Small intestine (tissue), 7 donors: ENCODE measurements at regions not wholly inside any gene's neighbourhood (a gene's known extent, or its start where the extent isn't known, plus 50 kb on each side); places are given as distances from the start of the nearest gene placed in this dataset.

Experiments
- DNase-seq, 2 donors: peaks; one replicate each; pipeline versions ENCODE4 v3.0.0 to v3.0.0-alpha.2; 2013
- FAIRE-seq: peaks from 2 replicates; lab custom pipeline; 2012; peaks lifted over from hg19 to GRCh38; lab: Jason Lieb, UNC
- H3K27ac ChIP-seq, 3 donors: one replicate each; pipeline ENCODE4 v1.5.1; 2013; ENCODE audit warnings: low read length in 2 of 3, mild to moderate bottlenecking in 2 of 3, control low read depth in 1 of 3, inconsistent platforms in 1 of 3, low read depth in 1 of 3, moderate library complexity in 1 of 3
- H3K27me3 ChIP-seq, 3 donors: one replicate each; pipeline ENCODE4 v1.6.1; 2013; ENCODE audit warnings: low read length in 3 of 3, inconsistent platforms in 1 of 3; ENCODE audit not compliant: control insufficient read depth in 3 of 3, insufficient read depth in 3 of 3
- H3K36me3 ChIP-seq, 3 donors: one replicate each; pipeline ENCODE4 v1.6.1; 2013; ENCODE audit warnings: low read length in 3 of 3, inconsistent platforms in 1 of 3, low read depth in 1 of 3, mild to moderate bottlenecking in 1 of 3, moderate library complexity in 1 of 3; ENCODE audit not compliant: control insufficient read depth in 3 of 3, insufficient read depth in 2 of 3
- H3K4me1 ChIP-seq, 3 donors: one replicate each; pipeline ENCODE4 v1.6.1; 2013; ENCODE audit warnings: low read length in 2 of 3, inconsistent platforms in 1 of 3, low read depth in 1 of 3, mild to moderate bottlenecking in 1 of 3, moderate library complexity in 1 of 3; ENCODE audit not compliant: control insufficient read depth in 3 of 3, insufficient read depth in 2 of 3
- H3K4me3 ChIP-seq, 3 donors: one replicate each; pipeline ENCODE4 v1.5.1; 2013; ENCODE audit warnings: low read length in 3 of 3, control low read depth in 1 of 3, inconsistent platforms in 1 of 3, low read depth in 1 of 3, mild to moderate bottlenecking in 1 of 3, moderate library complexity in 1 of 3
- H3K9me3 ChIP-seq, 2 donors: one replicate each; pipeline ENCODE4 v1.6.1; 2013; ENCODE audit warnings: low read depth in 1 of 2, low read length in 1 of 2; ENCODE audit not compliant: control insufficient read depth in 2 of 2, insufficient read depth in 1 of 2
- WGBS, 3 donors: extraction: QIAGEN DNeasy Blood & Tissue Kit; methylation state at CpG; one replicate each; pipeline ENCODE4 v1.1.7; 2013; 5-methylcytosine and 5-hydroxymethylcytosine counted together
- donor health status: healthy with polysubstance abuse.
- donor health status: control.
- donor health status: control.
- donor health status: Bipolar disorder and iron deficiency.
- donor health status: healthy.

DNA sequence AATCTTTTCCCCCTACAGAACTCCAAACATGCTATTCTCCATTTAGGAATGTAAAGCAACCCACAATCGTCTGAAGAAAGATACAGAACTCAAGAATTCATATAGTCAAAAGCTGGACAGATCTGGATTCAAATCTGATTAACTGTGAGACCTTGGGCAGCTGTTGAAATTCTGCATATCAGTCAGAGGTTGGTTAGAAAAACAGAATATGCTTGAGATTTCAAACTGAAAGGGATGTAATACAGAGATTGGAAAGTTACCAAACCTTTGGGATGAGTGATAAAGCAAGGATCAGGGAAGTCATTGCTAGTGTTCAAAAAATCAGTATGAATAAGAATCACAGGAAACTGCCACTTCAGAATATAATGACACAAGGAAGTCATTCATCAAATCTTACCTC, 406.6 kb downstream of the HTR7 start:
- Histone ChIP-seq H3K36me3 (no peaks in the 10 kb centered on the region), H3K9me3 (no peaks in the 10 kb centered on the region), H3K4me3 (no peak overlapping the region), H3K27me3 (no peaks in the 10 kb centered on the region), H3K4me1 (no peaks in the 10 kb centered on the region), H3K27ac (no peak overlapping the region)
- DNase-seq (no peak), FAIRE-seq (no peak)
- 0 to 24% (median 16%) methylated on average over 1 of the region's 1 CpG for WGBS, 3 donors

DNA sequence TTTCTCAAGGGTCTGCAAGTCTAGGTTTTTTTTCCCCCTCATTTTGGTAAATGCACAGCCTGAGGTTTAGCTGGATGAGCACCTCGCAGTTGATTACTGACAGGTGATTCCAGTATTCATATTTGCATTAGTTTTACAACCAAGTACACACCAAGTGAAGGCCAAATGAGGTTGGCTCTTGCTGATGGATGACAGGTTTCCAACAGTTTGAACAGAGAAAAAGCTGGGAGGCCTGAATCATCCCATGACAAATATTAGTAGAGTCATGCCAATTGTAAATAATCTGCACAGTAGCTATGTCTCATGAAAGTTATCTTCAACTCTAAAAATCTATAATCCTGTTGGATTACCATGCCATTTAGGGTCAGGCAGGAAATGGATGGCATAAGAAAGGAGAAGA, 399.8 kb downstream of the HTR7 start:
- Histone ChIP-seq H3K36me3 (no peaks in the 10 kb centered on the region), H3K9me3 (no peaks in the 10 kb centered on the region), H3K27me3 (no peaks in the 10 kb centered on the region), H3K4me3 (no peak overlapping the region), H3K27ac (no peak overlapping the region), H3K4me1 (no peaks in the 10 kb centered on the region)
- FAIRE-seq (no peak), DNase-seq (no peak)
- 35 to 67% (median 46%) methylated on average over 1 of the region's 1 CpG for WGBS, 3 donors

DNA sequence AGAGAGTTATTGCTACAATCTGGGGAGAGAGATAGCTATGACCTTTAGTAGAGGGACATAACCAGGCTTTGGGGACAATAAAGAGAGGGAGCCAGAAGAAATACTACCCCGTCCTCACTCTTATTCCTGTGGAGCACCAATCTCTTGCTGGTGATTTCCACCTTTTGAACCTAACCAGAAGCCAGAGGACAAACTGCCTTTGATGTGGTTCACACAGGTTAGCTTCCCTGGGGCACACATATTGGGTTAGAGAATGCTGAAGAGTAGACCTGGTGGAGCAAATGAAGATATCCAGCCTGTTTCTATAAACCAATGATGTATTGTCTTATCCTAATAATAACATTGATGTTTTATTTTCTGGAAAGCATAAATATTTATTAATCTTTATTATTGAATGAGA, 399.3 kb downstream of the HTR7 start:
- no peak overlapping the region for H3K27ac ChIP-seq
- 36 to 82% (median 47%) methylated on average over 1 of the region's 1 CpG for WGBS, 3 donors
- no peak overlapping the region for H3K4me3 ChIP-seq
- DNase-seq (no peak), FAIRE-seq (no peak)
- no peaks in the 10 kb centered on the region for H3K27me3 ChIP-seq
- no peaks in the 10 kb centered on the region for H3K9me3 ChIP-seq
- no peaks in the 10 kb centered on the region for H3K4me1 ChIP-seq
- no peaks in the 10 kb centered on the region for H3K36me3 ChIP-seq

DNA sequence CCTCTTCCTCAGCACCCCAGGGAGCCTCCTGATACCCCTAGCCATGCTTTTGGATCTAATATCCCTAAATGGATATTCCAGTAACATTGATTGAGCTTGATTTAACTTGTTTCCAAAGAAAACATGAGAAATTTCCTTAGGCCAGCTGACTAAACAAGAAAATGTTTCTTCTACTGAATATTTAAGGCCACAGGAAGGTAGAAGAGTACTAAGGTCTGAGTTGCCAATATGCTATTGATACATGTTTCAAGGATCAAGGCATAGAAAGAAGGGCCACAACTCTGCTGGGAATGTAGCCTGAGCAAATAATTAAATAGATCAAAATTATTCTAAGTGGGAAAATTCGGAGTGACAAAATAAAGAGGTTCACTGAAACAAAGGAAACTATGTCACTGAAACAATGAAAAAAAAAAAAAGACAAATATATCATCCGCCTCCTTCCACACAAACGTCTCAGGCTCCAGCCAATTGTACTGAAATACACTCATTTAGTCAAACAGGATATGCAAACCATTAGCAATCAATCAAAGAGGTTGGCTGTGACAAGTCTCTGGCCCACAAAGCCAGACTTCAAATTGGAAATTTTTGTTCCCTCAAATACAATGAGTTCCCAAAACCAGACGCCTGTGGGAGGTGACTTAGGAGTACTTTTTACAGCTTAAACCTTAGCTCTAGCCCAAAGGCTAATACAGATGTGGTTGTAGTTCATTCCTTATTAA, 396.2 kb downstream of the HTR7 start:
- FAIRE-seq = no peak
- H3K4me1 ChIP-seq = no peaks in the 10 kb centered on the region
- H3K4me3 ChIP-seq = no peak overlapping the region
- H3K27ac ChIP-seq = no peak overlapping the region
- DNase-seq = no peak
- WGBS, 3 donors = 52 to 73% (median 59%) methylated on average over 4 of the region's 4 CpGs
- no peaks in the 10 kb centered on the region for H3K9me3 ChIP-seq
- no peaks in the 10 kb centered on the region for H3K36me3 ChIP-seq
- no peaks in the 10 kb centered on the region for H3K27me3 ChIP-seq

DNA sequence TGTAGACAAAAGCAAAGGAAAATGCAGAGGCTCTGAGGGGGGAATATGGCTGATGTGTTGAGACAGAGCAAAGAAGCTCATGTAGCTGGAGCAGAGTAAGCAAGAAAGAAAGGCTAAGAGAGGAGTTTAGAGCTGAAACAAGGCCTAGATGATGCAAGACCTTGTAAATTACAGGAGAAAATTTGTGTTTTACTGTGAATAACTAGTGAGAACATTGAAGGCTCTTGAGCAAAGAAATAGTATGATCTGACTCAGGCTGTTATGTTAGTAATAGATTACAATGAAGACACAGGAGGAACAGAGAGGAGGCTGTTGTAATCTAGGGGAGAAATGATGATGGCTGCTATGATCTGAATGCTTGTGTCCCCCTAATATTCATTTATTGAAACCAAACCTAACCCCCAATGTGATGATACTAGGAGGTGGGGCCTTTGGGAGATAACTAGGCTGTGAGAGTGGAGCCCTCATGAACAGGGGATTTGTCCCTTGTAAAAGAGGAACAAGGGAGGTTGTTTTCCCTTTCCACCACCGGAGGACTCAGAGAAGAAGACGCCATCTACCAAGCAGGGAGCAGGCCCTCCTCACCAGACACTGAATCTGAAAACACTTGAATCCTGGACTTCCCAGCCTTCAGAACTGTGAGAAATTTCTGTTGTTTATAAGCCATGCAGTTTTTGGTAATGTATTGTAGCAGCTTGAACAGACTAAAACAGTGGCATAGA, 394.9 kb downstream of the HTR7 start:
- FAIRE-seq (no peak), DNase-seq (no peak)
- Histone ChIP-seq H3K36me3 (no peaks in the 10 kb centered on the region), H3K27me3 (no peaks in the 10 kb centered on the region), H3K27ac (no peak overlapping the region), H3K4me1 (no peaks in the 10 kb centered on the region), H3K4me3 (no peak overlapping the region), H3K9me3 (no peaks in the 10 kb centered on the region)
- 94 to 98% (median 97%) methylated on average over 2 of the region's 2 CpGs for WGBS, 3 donors

GRCh38 chr10:90464329-90464728, 393.5 kb downstream of the HTR7 start:
- Histone ChIP-seq H3K27me3 (no peaks in the 10 kb centered on the region), H3K9me3 (no peaks in the 10 kb centered on the region), H3K4me1 (no peaks in the 10 kb centered on the region), H3K27ac (no peak overlapping the region), H3K36me3 (no peaks in the 10 kb centered on the region), H3K4me3 (no peak overlapping the region)
- DNase-seq (no peak), FAIRE-seq (no peak)
- 69 to 78% (median 75%) methylated on average over 1 of the region's 1 CpG for WGBS, 3 donors

DNA sequence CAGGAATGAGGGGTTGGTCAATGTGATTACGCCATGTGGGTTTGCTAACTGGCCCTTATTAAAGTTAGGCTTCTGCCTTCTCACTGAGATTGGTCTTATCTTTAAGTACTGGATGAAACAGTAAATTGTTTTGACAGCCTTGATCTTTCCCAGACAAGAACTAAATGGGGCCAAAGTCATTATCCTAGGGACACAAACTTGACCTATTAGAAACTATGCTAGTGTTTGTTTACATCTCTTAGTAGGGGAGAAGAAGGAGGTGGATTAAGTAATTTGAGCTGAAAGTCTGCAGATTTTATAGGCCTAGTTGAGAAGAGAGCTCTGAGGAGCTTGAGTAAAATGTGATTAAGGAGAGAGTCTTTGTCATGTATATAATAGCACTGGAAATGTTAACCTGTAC, 386.9 kb downstream of the HTR7 start:
- Histone ChIP-seq H3K9me3 (no peaks in the 10 kb centered on the region), H3K27ac (no peak overlapping the region), H3K36me3 (no peaks in the 10 kb centered on the region), H3K4me1 (no peaks in the 10 kb centered on the region), H3K4me3 (no peak overlapping the region), H3K27me3 (no peaks in the 10 kb centered on the region)
- WGBS, 3 donors = 76 to 91% (median 85%) methylated on average over 1 of the region's 1 CpG
- FAIRE-seq = no peak
- DNase-seq = no peak

DNA sequence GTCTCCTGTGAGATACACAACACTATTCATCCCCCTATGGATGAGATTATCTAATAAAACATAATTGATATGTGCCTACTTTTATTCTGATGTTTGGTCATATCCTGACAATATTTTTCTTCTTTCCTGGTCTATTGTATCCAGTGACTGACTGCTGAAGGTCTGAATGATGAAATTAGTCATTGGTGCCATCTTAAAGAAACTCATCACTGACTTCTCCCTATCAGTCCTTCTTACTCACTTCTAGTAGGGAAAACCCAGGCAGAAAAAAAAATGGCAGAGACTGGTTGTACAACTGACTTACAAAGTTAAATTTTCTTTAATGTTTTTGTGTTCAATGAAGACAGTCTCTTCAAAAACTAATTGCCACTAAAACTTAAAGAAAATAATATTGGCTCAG, 377.4 kb downstream of the HTR7 start:
- DNase-seq = no peak
- no peaks in the 10 kb centered on the region for H3K36me3 ChIP-seq
- H3K4me1 ChIP-seq = no peaks in the 10 kb centered on the region
- H3K27ac ChIP-seq = no peak overlapping the region
- H3K27me3 ChIP-seq = no peaks in the 10 kb centered on the region
- no peak for FAIRE-seq
- no peak overlapping the region for H3K4me3 ChIP-seq
- no peaks in the 10 kb centered on the region for H3K9me3 ChIP-seq
